ENCODE measurements at regions not wholly inside any gene's neighbourhood (a gene's known extent, or its start where the extent isn't known, plus 50 kb on each side); places are given as distances from the start of the nearest gene placed in this dataset.

DNA sequence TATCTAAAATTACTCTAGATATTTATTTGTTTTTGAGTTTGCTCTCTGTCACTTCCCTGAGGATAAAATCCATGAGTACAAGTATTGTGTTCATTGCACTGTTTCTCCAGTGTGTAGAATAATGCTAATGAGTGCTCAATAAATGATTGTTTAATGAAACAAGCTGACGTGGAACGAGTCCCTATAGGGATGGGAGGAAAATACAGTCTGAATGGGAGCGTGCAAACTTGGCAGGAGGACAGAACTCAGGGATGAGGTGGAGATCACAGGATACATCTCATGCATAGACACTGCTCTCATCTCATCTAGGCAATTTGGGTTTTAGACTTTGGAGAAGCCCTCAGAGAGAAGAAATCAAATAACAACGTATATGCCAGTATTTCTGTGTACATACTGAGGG, 58.4 kb upstream of the ZC3H12C start:
- TF ChIP-seq, protein P1, sequence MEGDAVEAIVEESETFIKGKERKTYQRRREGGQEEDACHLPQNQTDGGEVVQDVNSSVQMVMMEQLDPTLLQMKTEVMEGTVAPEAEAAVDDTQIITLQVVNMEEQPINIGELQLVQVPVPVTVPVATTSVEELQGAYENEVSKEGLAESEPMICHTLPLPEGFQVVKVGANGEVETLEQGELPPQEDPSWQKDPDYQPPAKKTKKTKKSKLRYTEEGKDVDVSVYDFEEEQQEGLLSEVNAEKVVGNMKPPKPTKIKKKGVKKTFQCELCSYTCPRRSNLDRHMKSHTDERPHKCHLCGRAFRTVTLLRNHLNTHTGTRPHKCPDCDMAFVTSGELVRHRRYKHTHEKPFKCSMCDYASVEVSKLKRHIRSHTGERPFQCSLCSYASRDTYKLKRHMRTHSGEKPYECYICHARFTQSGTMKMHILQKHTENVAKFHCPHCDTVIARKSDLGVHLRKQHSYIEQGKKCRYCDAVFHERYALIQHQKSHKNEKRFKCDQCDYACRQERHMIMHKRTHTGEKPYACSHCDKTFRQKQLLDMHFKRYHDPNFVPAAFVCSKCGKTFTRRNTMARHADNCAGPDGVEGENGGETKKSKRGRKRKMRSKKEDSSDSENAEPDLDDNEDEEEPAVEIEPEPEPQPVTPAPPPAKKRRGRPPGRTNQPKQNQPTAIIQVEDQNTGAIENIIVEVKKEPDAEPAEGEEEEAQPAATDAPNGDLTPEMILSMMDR (conservative IDR thresholded peaks at IDR 0.05 in 1 of 2, IDR thresholded peaks at IDR 0.05 in 1 of 2; ENCODE audit: extremely low read depth in 1 of 2, insufficient read depth in 1 of 2, low read depth in 1 of 2, low read length in 2 of 2) = no peak
- no peak for TF ChIP-seq EZH2 (IDR thresholded peaks at IDR 0.05; ENCODE audit: borderline replicate concordance, low read length)
